NT2/D1 (cell line): ENCODE measurements at regions not wholly inside any gene's neighbourhood (a gene's known extent, or its start where the extent isn't known, plus 50 kb on each side); places are given as distances from the start of the nearest gene placed in this dataset.
"Not testable (repeated sequence)": the region's sequence is repeated elsewhere in the genome, so short reads cannot be mapped to it uniquely, and the experiment has no call there.

Source experiments
- DNase-seq: peaks from one replicate; pipeline ENCODE4 v3.0.0-alpha.2; 2011; ENCODE audit warnings: low read depth, low spot score
- H3K27me3 ChIP-seq: 2 replicates; pipeline ENCODE4 v1.6.0; 2011; ENCODE audit warnings: mild to moderate bottlenecking; ENCODE audit not compliant: insufficient read length, insufficient read depth
- H3K36me3 ChIP-seq: 2 replicates; pipeline ENCODE4 v1.6.1; 2011; ENCODE audit warnings: mild to moderate bottlenecking, low read length, mixed read lengths; ENCODE audit not compliant: insufficient read depth, insufficient read length
- H3K4me1 ChIP-seq: 2 replicates; pipeline ENCODE4 v1.5.1; 2011; ENCODE audit not compliant: insufficient read depth, insufficient read length
- H3K4me3 ChIP-seq: 2 replicates; pipeline ENCODE4 v1.5.1; 2011; ENCODE audit warnings: low read depth; ENCODE audit not compliant: insufficient read length
- H3K9ac ChIP-seq: 2 replicates; pipeline ENCODE4 v1.6.0; 2011; ENCODE audit warnings: low read depth; ENCODE audit not compliant: insufficient read length
- H3K9me3 ChIP-seq: 2 replicates; pipeline ENCODE4 v1.5.1; 2011; ENCODE audit warnings: mild to moderate bottlenecking, low read length; ENCODE audit not compliant: insufficient read depth
- SUZ12 ChIP-seq: IDR thresholded peaks from 2 replicates; pipeline ENCODE4 v1.6.1; 2011; ENCODE audit not compliant: insufficient read length, insufficient read depth; ENCODE audit errors: extremely low read depth
- YY1 ChIP-seq: IDR thresholded peaks from 2 replicates; pipeline ENCODE4 v1.6.1; 2011; ENCODE audit not compliant: insufficient read length, insufficient read depth
- ZNF274 ChIP-seq: IDR thresholded peaks from 2 replicates; pipeline ENCODE4 v1.6.1; 2011; ENCODE audit warnings: mild to moderate bottlenecking, low read depth, low read length

GRCh38 chr7:79664884-79665676, 211.6 kb upstream of the MAGI2 start:
- H3K27me3 ChIP-seq, result no peaks in the 10 kb centered on the region
- TF ChIP-seq YY1, result no peak
- no peak for TF ChIP-seq ZNF274
- TF ChIP-seq SUZ12, result no peak
- H3K4me3 ChIP-seq, result no peak overlapping the region

GRCh38 chr7:79658304-79658703, 204.8 kb upstream of the MAGI2 start:
- TF ChIP-seq ZNF274, result no peak
- no peak for TF ChIP-seq SUZ12
- no peak for TF ChIP-seq YY1
- Histone ChIP-seq H3K4me3 (no peak overlapping the region), H3K9me3 (no peaks in the 10 kb centered on the region), H3K27me3 (no peaks in the 10 kb centered on the region), H3K4me1 (no peaks in the 10 kb centered on the region), H3K36me3 (no peaks in the 10 kb centered on the region), H3K9ac (no peak overlapping the region)
- DNase-seq, result no peak

More at GRCh38 chr7:79664884-79665676, 211.6 kb upstream of the MAGI2 start:
- no peak for DNase-seq
- no peaks in the 10 kb centered on the region for H3K4me1 ChIP-seq
- H3K9me3 ChIP-seq, result peaks cover 3% of the 10 kb centered on the region; the same call in 1 of the 2 replicates
- H3K9ac ChIP-seq, result no peak overlapping the region
- H3K36me3 ChIP-seq, result no peaks in the 10 kb centered on the region

GRCh38 chr7:79653136-79653631, 199.7 kb upstream of the MAGI2 start:
- DNase-seq, result no peak
- H3K9me3 ChIP-seq, result no peaks in the 10 kb centered on the region
- H3K9ac ChIP-seq, result no peak overlapping the region
- H3K4me3 ChIP-seq, result no peak overlapping the region
- H3K36me3 ChIP-seq, result no peaks in the 10 kb centered on the region
- H3K27me3 ChIP-seq, result no peaks in the 10 kb centered on the region
- no peaks in the 10 kb centered on the region for H3K4me1 ChIP-seq
- TF ChIP-seq SUZ12 (no peak), ZNF274 (no peak), YY1 (no peak)

GRCh38 chr7:79652619-79653018, 199.2 kb upstream of the MAGI2 start:
- DNase-seq, result no peak
- Histone ChIP-seq H3K27me3 (no peaks in the 10 kb centered on the region), H3K4me1 (no peaks in the 10 kb centered on the region), H3K9ac (no peak overlapping the region), H3K36me3 (no peaks in the 10 kb centered on the region), H3K4me3 (no peak overlapping the region), H3K9me3 (no peaks in the 10 kb centered on the region)
- TF ChIP-seq SUZ12 (no peak), YY1 (no peak), ZNF274 (no peak)

- Histone ChIP-seq H3K9ac (no peak overlapping the region), H3K4me1 (no peaks in the 10 kb centered on the region), H3K27me3 (no peaks in the 10 kb centered on the region), H3K4me3 (no peak overlapping the region), H3K9me3 (no peaks in the 10 kb centered on the region), H3K36me3 (no peaks in the 10 kb centered on the region)
- TF ChIP-seq YY1 (no peak), SUZ12 (no peak), ZNF274 (no peak)
- DNase-seq, result no peak
These were observed 194.2 kb upstream of the MAGI2 start for GRCh38 chr7:79647711-79648110.

- Histone ChIP-seq H3K4me3 (no peak overlapping the region), H3K4me1 (no peaks in the 10 kb centered on the region), H3K9ac (no peak overlapping the region), H3K9me3 (no peaks in the 10 kb centered on the region), H3K27me3 (no peaks in the 10 kb centered on the region), H3K36me3 (no peaks in the 10 kb centered on the region)
- no peak for TF ChIP-seq ZNF274
- DNase-seq, result no peak
These were observed 192.8 kb upstream of the MAGI2 start for GRCh38 chr7:79646278-79646677.

GRCh38 chr7:79636849-79637248, 183.4 kb upstream of the MAGI2 start:
- Histone ChIP-seq H3K4me1 (no peaks in the 10 kb centered on the region), H3K9me3 (no peaks in the 10 kb centered on the region), H3K9ac (no peak overlapping the region), H3K27me3 (no peaks in the 10 kb centered on the region), H3K4me3 (no peak overlapping the region), H3K36me3 (no peaks in the 10 kb centered on the region)
- no peak for DNase-seq
- TF ChIP-seq YY1 (no peak), SUZ12 (no peak), ZNF274 (no peak)

- H3K27me3 ChIP-seq, DNase-seq, H3K9ac ChIP-seq, H3K36me3 ChIP-seq, H3K4me3 ChIP-seq, H3K9me3 ChIP-seq, H3K4me1 ChIP-seq: not testable (repeated sequence)
These were observed 172.5 kb upstream of the MAGI2 start for GRCh38 chr7:79625921-79626320.
